H9 (cell line): ENCODE measurements at regions not wholly inside any gene's neighbourhood (a gene's known extent, or its start where the extent isn't known, plus 50 kb on each side); places are given as distances from the start of the nearest gene placed in this dataset.

Experiments
- DNase-seq: peaks from one replicate; pipeline ENCODE4 v3.0.0-alpha.2; 2017
- H2AFZ ChIP-seq: one replicate; pipeline ENCODE4 v1.6.1; 2013; ENCODE audit warnings: mild to moderate bottlenecking, low read length, control low read depth, moderate library complexity
- H2AK5ac ChIP-seq: 2 replicates; pipeline ENCODE4 v1.6.1; 2013; ENCODE audit warnings: low read length, control low read depth, mixed read lengths; ENCODE audit not compliant: insufficient read length
- H2BK120ac ChIP-seq: one replicate; pipeline ENCODE4 v1.6.1; 2013; ENCODE audit warnings: low read depth, mild to moderate bottlenecking, low read length, control low read depth, inconsistent platforms; ENCODE audit not compliant: poor library complexity, severe bottlenecking
- H2BK12ac ChIP-seq: 2 replicates; pipeline ENCODE4 v1.6.1; 2013; ENCODE audit warnings: low read length, control low read depth, mixed read lengths, low read depth; ENCODE audit not compliant: insufficient read length
- H2BK15ac ChIP-seq: 2 replicates; pipeline ENCODE4 v1.6.1; 2013; ENCODE audit warnings: low read depth, low read length, control low read depth
- H2BK20ac ChIP-seq: one replicate; pipeline ENCODE4 v1.6.1; 2013; ENCODE audit warnings: low read depth, mild to moderate bottlenecking, low read length, control low read depth, inconsistent platforms; ENCODE audit not compliant: poor library complexity, severe bottlenecking
- H2BK5ac ChIP-seq: 2 replicates; pipeline ENCODE4 v1.6.1; 2013; ENCODE audit warnings: low read length, control low read depth, mixed read lengths; ENCODE audit not compliant: insufficient read length
- H3K14ac ChIP-seq: 2 replicates; pipeline ENCODE4 v1.6.1; 2013; ENCODE audit warnings: low read length, control low read depth; ENCODE audit not compliant: insufficient read depth
- H3K18ac ChIP-seq: 2 replicates; pipeline ENCODE4 v1.6.1; 2013; ENCODE audit warnings: low read depth, mild to moderate bottlenecking, mixed read lengths, low read length, control low read depth; ENCODE audit not compliant: insufficient read length
- H3K23ac ChIP-seq: 2 replicates; pipeline ENCODE4 v1.6.1; 2013; ENCODE audit warnings: low read length, control low read depth, mixed read lengths, low read depth; ENCODE audit not compliant: insufficient read length
- H3K23me2 ChIP-seq: 2 replicates; pipeline ENCODE4 v1.6.1; 2013; ENCODE audit warnings: low read depth, mild to moderate bottlenecking, mixed read lengths, low read length, control low read depth; ENCODE audit not compliant: insufficient read length, poor library complexity, severe bottlenecking
- H3K27ac ChIP-seq: 2 replicates; pipeline ENCODE4 v1.5.1; 2013; ENCODE audit warnings: low read length, control low read depth, mixed read lengths, low read depth; ENCODE audit not compliant: insufficient read length
- H3K27me3 ChIP-seq: 2 replicates; pipeline ENCODE4 v1.6.1; 2013; ENCODE audit warnings: low read length, control low read depth, inconsistent platforms; ENCODE audit not compliant: insufficient read depth
- H3K4ac ChIP-seq: 2 replicates; pipeline ENCODE4 v1.6.1; 2013; ENCODE audit warnings: low read depth, mild to moderate bottlenecking, control low read depth, inconsistent platforms, low read length, moderate library complexity
- H3K4me1 ChIP-seq: 2 replicates; pipeline ENCODE4 v1.6.1; 2013; ENCODE audit warnings: low read length, control low read depth, inconsistent platforms; ENCODE audit not compliant: insufficient read depth
- H3K4me2 ChIP-seq: 2 replicates; pipeline ENCODE4 v1.6.1; 2013; ENCODE audit warnings: low read length, control low read depth, mixed read lengths; ENCODE audit not compliant: insufficient read length, insufficient read depth
- H3K56ac ChIP-seq: 2 replicates; pipeline ENCODE4 v1.6.1; 2013; ENCODE audit warnings: low read depth, mild to moderate bottlenecking, mixed read lengths, low read length, control low read depth; ENCODE audit not compliant: insufficient read length
- H3K79me1 ChIP-seq: 2 replicates; pipeline ENCODE4 v1.6.1; 2013; ENCODE audit warnings: low read depth, mild to moderate bottlenecking, moderate library complexity, low read length, control low read depth, inconsistent platforms; ENCODE audit not compliant: insufficient read depth, poor library complexity, severe bottlenecking
- H3K79me2 ChIP-seq: 2 replicates; pipeline ENCODE4 v1.6.1; 2013; ENCODE audit warnings: low read length, control low read depth, inconsistent platforms; ENCODE audit not compliant: insufficient read depth
- H3K9ac ChIP-seq: 2 replicates; pipeline ENCODE4 v1.6.1; 2013; ENCODE audit warnings: low read length, control low read depth, mixed read lengths; ENCODE audit not compliant: insufficient read length; ENCODE audit errors: extremely low read depth
- H3K9me3 ChIP-seq: one replicate; pipeline ENCODE4 v1.6.1; 2013; ENCODE audit warnings: low read depth, low read length, inconsistent platforms; ENCODE audit not compliant: control insufficient read depth
- H3T11ph ChIP-seq: one replicate; pipeline ENCODE4 v1.6.1; 2013; ENCODE audit warnings: mild to moderate bottlenecking, low read length, control low read depth, inconsistent platforms
- H4K20me1 ChIP-seq: one replicate; pipeline ENCODE4 v1.6.1; 2013; ENCODE audit not compliant: control insufficient read depth, insufficient read length, insufficient read depth
- H4K5ac ChIP-seq: 2 replicates; pipeline ENCODE4 v1.6.1; 2013; ENCODE audit warnings: low read depth, mild to moderate bottlenecking, mixed read lengths, low read length, control low read depth; ENCODE audit not compliant: insufficient read length
- H4K8ac ChIP-seq: replicated peaks from 2 replicates; pipeline ENCODE4 v1.6.1; 2013; ENCODE audit warnings: low read length, control low read depth, mixed read lengths, low read depth; ENCODE audit not compliant: insufficient read length
- H4K91ac ChIP-seq: 2 replicates; pipeline ENCODE4 v1.6.1; 2013; ENCODE audit warnings: low read depth, mild to moderate bottlenecking, moderate library complexity, mixed read lengths, low read length, control low read depth; ENCODE audit not compliant: insufficient read length
- H3K27ac Mint-ChIP-seq, 3 experiments: 2 replicates in 2 of 3; 3 replicates in 1 of 3; pipeline ENCODE4 v1.8.0; 2020 to 2021; ENCODE audit warnings: mixed read lengths in 3 of 3, mild to moderate bottlenecking in 1 of 3, moderate library complexity in 1 of 3
- H3K27me3 Mint-ChIP-seq: 2 replicates; pipeline ENCODE4 v1.8.0; 2021; ENCODE audit warnings: low read depth, mild to moderate bottlenecking, moderate library complexity, mixed read lengths
- H3K36me3 Mint-ChIP-seq, 3 experiments: 2 replicates in 2 of 3; 3 replicates in 1 of 3; pipeline ENCODE4 v1.8.0; 2020 to 2021; ENCODE audit warnings: low read depth in 3 of 3, mixed read lengths in 3 of 3; ENCODE audit not compliant: insufficient read depth in 1 of 3
- H3K4me1 Mint-ChIP-seq, 2 experiments: 2 replicates each; pipeline ENCODE4 v1.8.0; 2020; ENCODE audit warnings: mixed read lengths in 2 of 2
- H3K4me3 Mint-ChIP-seq, 2 experiments: 2 replicates in 1 of 2; 3 replicates in 1 of 2; pipeline ENCODE4 v1.8.0; 2020 to 2021; ENCODE audit warnings: mild to moderate bottlenecking in 2 of 2, mixed read lengths in 2 of 2, moderate library complexity in 1 of 2
- H3K9me3 Mint-ChIP-seq, 2 experiments: 2 replicates in 1 of 2; 3 replicates in 1 of 2; pipeline ENCODE4 v1.8.0; 2020; ENCODE audit warnings: mild to moderate bottlenecking in 2 of 2, mixed read lengths in 2 of 2, moderate library complexity in 1 of 2
- CTCF ChIP-seq: fragments of 200-600 bp; sonication (generic); conservative IDR thresholded peaks from 3 replicates; pipeline ENCODE4 v1.8.0; 2021; ENCODE audit warnings: antibody characterized with exemption, mild to moderate bottlenecking
- WGBS: extraction: QIAGEN DNeasy Blood & Tissue Kit; methylation state at CpG from one replicate; pipeline ENCODE4 v1.1.7; 2013; ENCODE audit warnings: missing lambda C conversion rate, low lambda C conversion rate, mixed read lengths; ENCODE audit not compliant: insufficient read length; ENCODE audit errors: extremely low coverage; 5-methylcytosine and 5-hydroxymethylcytosine counted together

GRCh38 chr7:33814400-33814799 is 90.9 kb upstream of the BMPER start:
- Histone ChIP-seq H3K23ac (no peak overlapping the region), H4K20me1 (no peaks in the 10 kb centered on the region), H3K14ac (no peak overlapping the region), H3K79me2 (no peaks in the 10 kb centered on the region), H2AFZ (no peak overlapping the region), H4K8ac (no peak overlapping the region), H3K9ac (no peak overlapping the region), H2BK120ac (no peak overlapping the region), H3K9me3 (no peaks in the 10 kb centered on the region), H3K4me2 (no peak overlapping the region), H4K91ac (no peak overlapping the region), H3K79me1 (no peaks in the 10 kb centered on the region), H3K18ac (no peak overlapping the region), H4K5ac (no peak overlapping the region), H3K56ac (no peak overlapping the region), H2AK5ac (no peak overlapping the region), H3K4me1 (no peaks in the 10 kb centered on the region), H3K27me3 (no peaks in the 10 kb centered on the region), H2BK12ac (no peak overlapping the region), H3T11ph (no peak overlapping the region), H2BK20ac (no peak overlapping the region), H3K27ac (no peak overlapping the region), H2BK5ac (no peak overlapping the region), H2BK15ac (no peak overlapping the region), H3K23me2 (no peaks in the 10 kb centered on the region), H3K4ac (no peak overlapping the region)
- no peaks in the 10 kb centered on the region for H3K9me3 Mint-ChIP-seq
- WGBS, result no CpG with 5 or more reads among the region's 6 CpGs
- H3K4me1 Mint-ChIP-seq, result peaks cover 0 to 5% of the 10 kb centered on the region in 2 experiments; a peak in 2 of 4 replicates
- no peak for DNase-seq
- TF ChIP-seq CTCF, result no peak
- H3K27ac Mint-ChIP-seq, result no peak overlapping the region
- no peaks in the 10 kb centered on the region for H3K36me3 Mint-ChIP-seq
- no peaks in the 10 kb centered on the region for H3K27me3 Mint-ChIP-seq
- no peak overlapping the region for H3K4me3 Mint-ChIP-seq
